Occipital lobe (tissue), 1 donor: ENCODE measurements at regions not wholly inside any gene's neighbourhood (a gene's known extent, or its start where the extent isn't known, plus 50 kb on each side); places are given as distances from the start of the nearest gene placed in this dataset.

Experiments
- DNase-seq: peaks from one replicate; lab custom pipeline; 2025; lab: John Stamatoyannopoulos, UW

GRCh38 chr9:79900754-79901153 is 329.0 kb downstream of the TLE4 start:
- no peak for DNase-seq

GRCh38 chr9:79896390-79896980 is 324.7 kb downstream of the TLE4 start:
- no peak for DNase-seq

- DNase-seq, result no peak
Measured at GRCh38 chr9:79895232-79895631, 323.5 kb downstream of the TLE4 start.

GRCh38 chr9:79889369-79889768 is 317.6 kb downstream of the TLE4 start:
- DNase-seq, result no peak

GRCh38 chr9:79885093-79885857 is 313.5 kb downstream of the TLE4 start:
- DNase-seq, result no peak

- no peak for DNase-seq
Measured at GRCh38 chr9:79884546-79884945, 312.8 kb downstream of the TLE4 start.

- no peak for DNase-seq
Measured at GRCh38 chr9:79883073-79883645, 311.4 kb downstream of the TLE4 start.

- DNase-seq, result no peak
Measured at GRCh38 chr9:79880626-79881025, 308.9 kb downstream of the TLE4 start.

- DNase-seq, result no peak
Measured at GRCh38 chr9:79877943-79878602, 306.3 kb downstream of the TLE4 start.

GRCh38 chr9:79868567-79869189 is 296.9 kb downstream of the TLE4 start:
- no peak for DNase-seq

- DNase-seq, result no peak
Measured at GRCh38 chr9:79862921-79863890, 291.4 kb downstream of the TLE4 start.

GRCh38 chr9:79858508-79858907 is 286.7 kb downstream of the TLE4 start:
- DNase-seq, result no peak

GRCh38 chr9:79857188-79857587 is 285.4 kb downstream of the TLE4 start:
- no peak for DNase-seq

GRCh38 chr9:79847074-79847473 is 275.3 kb downstream of the TLE4 start:
- no peak for DNase-seq

- DNase-seq, result peak; percentile 28
Measured at GRCh38 chr9:79829566-79830302, 258.0 kb downstream of the TLE4 start.

- DNase-seq, result no peak
Measured at GRCh38 chr9:79824265-79824664, 252.5 kb downstream of the TLE4 start.

GRCh38 chr9:79817438-79818004 is 245.8 kb downstream of the TLE4 start:
- DNase-seq, result no peak

GRCh38 chr9:79813258-79813638 is 241.5 kb downstream of the TLE4 start:
- no peak for DNase-seq

- DNase-seq, result no peak
Measured at GRCh38 chr9:79812507-79813257, 240.9 kb downstream of the TLE4 start.
